Endothelial cell of umbilical vein (primary cell): ENCODE measurements at regions not wholly inside any gene's neighbourhood (a gene's known extent, or its start where the extent isn't known, plus 50 kb on each side); places are given as distances from the start of the nearest gene placed in this dataset.

Experiments
- BruUV-seq: library from RNA; stranded (reverse); fragments of 400-500 nt; replicated peaks from 2 replicates; lab custom pipeline; 2021; lab: Mats Ljungman, UMichigan
- CTCF ChIA-PET: fragments of 300-600, 350-600 bp; sonication (Branson Sonifier 250); formaldehyde crosslinking; loops from one replicate; lab custom pipeline; 2021; ENCODE audit warnings: antibody characterized with exemption, inconsistent platforms; lab: Charles Lee
- POLR2A ChIA-PET: fragments of 300-600, 350-600 bp; sonication (Branson Sonifier 250); formaldehyde crosslinking; loops from one replicate; lab custom pipeline; 2021; ENCODE audit warnings: antibody characterized with exemption, inconsistent platforms; lab: Charles Lee
- DNase-seq: peaks from one replicate; pipeline ENCODE4 v3.0.0-alpha.2; 2011; ENCODE audit warnings: low read depth, low spot score
- FAIRE-seq: peaks from 2 replicates; lab custom pipeline; 2011; peaks lifted over from hg19 to GRCh38; lab: Jason Lieb, UNC
- H2AFZ ChIP-seq: 2 replicates; pipeline ENCODE4 v1.6.0; 2012; ENCODE audit warnings: low read depth, low read length, control low read depth, inconsistent platforms
- H3K27ac ChIP-seq: 2 replicates; pipeline ENCODE4 v1.5.1; 2011; ENCODE audit warnings: low read depth, mild to moderate bottlenecking, control low read depth, low read length, moderate library complexity; ENCODE audit not compliant: insufficient read depth
- H3K27me3 ChIP-seq, 2 experiments: 2 replicates each; pipeline versions ENCODE4 v1.6.0 to v1.6.1; 2011; ENCODE audit warnings: low read length in 2 of 2, mixed read lengths in 1 of 2; ENCODE audit not compliant: control insufficient read depth in 2 of 2, insufficient read depth in 2 of 2
- H3K36me3 ChIP-seq, 2 experiments: 2 replicates in 1 of 2; 3 replicates in 1 of 2; pipeline ENCODE4 v1.5.1; 2011; ENCODE audit warnings: low read length in 2 of 2, mild to moderate bottlenecking in 1 of 2, moderate library complexity in 1 of 2; ENCODE audit not compliant: control insufficient read depth in 2 of 2, insufficient read depth in 2 of 2; ENCODE audit errors: extremely low read depth in 1 of 2
- H3K4me1 ChIP-seq: 3 replicates; pipeline ENCODE4 v1.5.1; 2011; ENCODE audit warnings: mild to moderate bottlenecking, low read length; ENCODE audit not compliant: control insufficient read depth, insufficient read depth; ENCODE audit errors: extremely low read depth
- H3K4me2 ChIP-seq: 2 replicates; pipeline ENCODE4 v1.6.1; 2011; ENCODE audit warnings: low read length, control low read depth, mixed read lengths; ENCODE audit not compliant: insufficient read depth
- H3K4me3 ChIP-seq, 3 experiments: fragments of 200-600 bp in 1 of 3; sonication (generic), shearing (Covaris generic) in 1 of 3; replicated peaks in 1 of 3; 2 replicates each; pipeline ENCODE4 v1.5.1; 2011 to 2016; ENCODE audit warnings: control low read depth in 3 of 3, low read length in 3 of 3, mild to moderate bottlenecking in 2 of 3, inconsistent platforms in 1 of 3, low read depth in 1 of 3, moderate library complexity in 1 of 3; ENCODE audit not compliant: insufficient read depth in 1 of 3
- H3K79me2 ChIP-seq: 2 replicates; pipeline ENCODE4 v1.6.0; 2012; ENCODE audit warnings: low read length, inconsistent platforms; ENCODE audit not compliant: control insufficient read depth, insufficient read depth
- H3K9ac ChIP-seq: replicated peaks from 2 replicates; pipeline ENCODE3; 2011; ENCODE audit warnings: low read length, control low read depth; ENCODE audit not compliant: insufficient read depth; ENCODE audit errors: extremely low read depth
- H3K9me1 ChIP-seq: replicated peaks from 3 replicates; pipeline ENCODE4 v1.6.0; 2011; ENCODE audit warnings: mild to moderate bottlenecking, low read length; ENCODE audit not compliant: control insufficient read depth, insufficient read depth; ENCODE audit errors: extremely low read depth
- H3K9me3 ChIP-seq: replicated peaks from 2 replicates; pipeline ENCODE4 v1.5.1; 2012; ENCODE audit warnings: low read length, inconsistent platforms; ENCODE audit not compliant: control insufficient read depth, insufficient read depth
- H4K20me1 ChIP-seq: replicated peaks from 2 replicates; pipeline ENCODE3; 2011; ENCODE audit warnings: mild to moderate bottlenecking, low read length; ENCODE audit not compliant: control insufficient read depth, insufficient read depth; ENCODE audit errors: extremely low read depth
- EZH2 ChIP-seq: IDR thresholded peaks from 2 replicates; pipeline ENCODE4 v1.6.1; 2012; ENCODE audit warnings: borderline replicate concordance, low read depth, mild to moderate bottlenecking, moderate library complexity, low read length, inconsistent platforms; ENCODE audit not compliant: severe bottlenecking
- FOS ChIP-seq: IDR thresholded peaks from 2 replicates; pipeline ENCODE4 v1.6.1; 2011; ENCODE audit warnings: mild to moderate bottlenecking, low read length, moderate library complexity, borderline replicate concordance; ENCODE audit not compliant: insufficient read depth
- GATA2 ChIP-seq: IDR thresholded peaks from 2 replicates; pipeline ENCODE4 v1.7.0; 2011; ENCODE audit warnings: low read depth, mild to moderate bottlenecking, moderate library complexity, mixed read lengths, low read length; ENCODE audit not compliant: insufficient read length, insufficient read depth
- JUN ChIP-seq: IDR thresholded peaks from 2 replicates; pipeline ENCODE4 v1.6.1; 2011; ENCODE audit warnings: borderline replicate concordance, low read depth; ENCODE audit not compliant: insufficient read length, insufficient read depth
- MYC ChIP-seq: IDR thresholded peaks from one replicate; pipeline ENCODE4 v1.6.1; 2011; ENCODE audit warnings: mild to moderate bottlenecking, low read depth, low read length
- POLR2A ChIP-seq: IDR thresholded peaks from 2 replicates; pipeline ENCODE4 v1.6.1; 2012; ENCODE audit warnings: low read depth, mild to moderate bottlenecking, control low read depth, low read length
- POLR2AphosphoS5 ChIP-seq: IDR thresholded peaks from 2 replicates; pipeline ENCODE4 v1.6.1; 2012; ENCODE audit warnings: low read depth, mild to moderate bottlenecking, control low read depth, low read length, moderate library complexity; ENCODE audit not compliant: insufficient read depth
- dilution Hi-C: fragments of 300-500 bp; cut with MboI; formaldehyde crosslinking; loops from one replicate; pipeline ENCODE4 v1.15.0; 2019; ENCODE audit warnings: low sequenced_read_pairs; ENCODE audit not compliant: extremely low pct_ligation_motif_present
- intact Hi-C: fragments of 100-400 bp; cut with micrococcal nuclease; formaldehyde crosslinking; loops from one replicate; pipeline ENCODE4 v1.10.0; 2022
- TF ChIP-seq, protein P1 (sequence below), 2 donors: IDR thresholded peaks; 1 replicate in 1 of 2; 2 replicates in 1 of 2; pipeline ENCODE4 v1.5.1; 2011; ENCODE audit warnings: low read length in 2 of 2, mild to moderate bottlenecking in 2 of 2, moderate library complexity in 2 of 2, control low read depth in 1 of 2, inconsistent platforms in 1 of 2, low read depth in 1 of 2; ENCODE audit not compliant: insufficient read depth in 1 of 2; ENCODE audit errors: extremely low read depth in 1 of 2
- TF ChIP-seq, protein P2 (sequence below): IDR thresholded peaks from 2 replicates; pipeline ENCODE4 v1.6.1; 2011; ENCODE audit not compliant: insufficient read depth, insufficient read length

GRCh38 chr12:68559984-68560850 lies 50.5 kb upstream of the RAP1B start:
- intact Hi-C loops = loop anchor here (2.0 kb wide), 1 partner anchor 45 kb away; no protein-coding TSS in a partner anchor
- H3K27ac ChIP-seq = no peak overlapping the region
- dilution Hi-C loops = no loop called here
- peaks cover 10% of the 10 kb centered on the region for H3K4me1 ChIP-seq
- H3K9me3 ChIP-seq = no peaks in the 10 kb centered on the region
- H3K27me3 ChIP-seq = peaks cover 0 to 2% of the 10 kb centered on the region in 2 experiments
- H3K9ac ChIP-seq = no peak overlapping the region
- DNase-seq (peak; percentile 53), FAIRE-seq (peak; percentile 50)
- BruUV-seq = no TSS peak
- H3K36me3 ChIP-seq = no peaks in the 10 kb centered on the region
- ChIA-PET CTCF (interaction anchor here (0.9 kb wide), 1 partner anchor 154 kb away, joined by 4 read pairs; no protein-coding TSS in a partner anchor), POLR2A (no interaction called here)
- no peak overlapping the region for H3K4me2 ChIP-seq
- H3K9me1 ChIP-seq = no peaks in the 10 kb centered on the region
- no peaks in the 10 kb centered on the region for H3K79me2 ChIP-seq
- H3K4me3 ChIP-seq = no peak overlapping the region
- H4K20me1 ChIP-seq = no peaks in the 10 kb centered on the region
- TF ChIP-seq POLR2A (no peak), POLR2AphosphoS5 (no peak), MYC (no peak), JUN (no peak), FOS (no peak), EZH2 (no peak), GATA2 (no peak)
- TF ChIP-seq, protein P1, sequence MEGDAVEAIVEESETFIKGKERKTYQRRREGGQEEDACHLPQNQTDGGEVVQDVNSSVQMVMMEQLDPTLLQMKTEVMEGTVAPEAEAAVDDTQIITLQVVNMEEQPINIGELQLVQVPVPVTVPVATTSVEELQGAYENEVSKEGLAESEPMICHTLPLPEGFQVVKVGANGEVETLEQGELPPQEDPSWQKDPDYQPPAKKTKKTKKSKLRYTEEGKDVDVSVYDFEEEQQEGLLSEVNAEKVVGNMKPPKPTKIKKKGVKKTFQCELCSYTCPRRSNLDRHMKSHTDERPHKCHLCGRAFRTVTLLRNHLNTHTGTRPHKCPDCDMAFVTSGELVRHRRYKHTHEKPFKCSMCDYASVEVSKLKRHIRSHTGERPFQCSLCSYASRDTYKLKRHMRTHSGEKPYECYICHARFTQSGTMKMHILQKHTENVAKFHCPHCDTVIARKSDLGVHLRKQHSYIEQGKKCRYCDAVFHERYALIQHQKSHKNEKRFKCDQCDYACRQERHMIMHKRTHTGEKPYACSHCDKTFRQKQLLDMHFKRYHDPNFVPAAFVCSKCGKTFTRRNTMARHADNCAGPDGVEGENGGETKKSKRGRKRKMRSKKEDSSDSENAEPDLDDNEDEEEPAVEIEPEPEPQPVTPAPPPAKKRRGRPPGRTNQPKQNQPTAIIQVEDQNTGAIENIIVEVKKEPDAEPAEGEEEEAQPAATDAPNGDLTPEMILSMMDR (IDR thresholded peaks at IDR 0.05; ENCODE audit: extremely low read depth in 1 of 2, insufficient read depth in 1 of 2, low read depth in 1 of 2, low read length in 2 of 2) = no peak
- TF ChIP-seq, protein P2, sequence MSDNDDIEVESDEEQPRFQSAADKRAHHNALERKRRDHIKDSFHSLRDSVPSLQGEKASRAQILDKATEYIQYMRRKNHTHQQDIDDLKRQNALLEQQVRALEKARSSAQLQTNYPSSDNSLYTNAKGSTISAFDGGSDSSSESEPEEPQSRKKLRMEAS = no peak
- H2AFZ ChIP-seq = no peak overlapping the region
